Ovary (tissue), 3 donors: ENCODE measurements at regions not wholly inside any gene's neighbourhood (a gene's known extent, or its start where the extent isn't known, plus 50 kb on each side); places are given as distances from the start of the nearest gene placed in this dataset.

Experiments used
- CTCF ChIP-seq, 3 donors: fragments of 450-650 bp in 2 of 3; fragments of 200-600 bp in 1 of 3; IDR thresholded peaks; one replicate each; pipeline versions ENCODE4 v1.5.1 to v1.8.0; 2016 to 2022; ENCODE audit warnings: antibody characterized with exemption in 3 of 3, mild to moderate bottlenecking in 1 of 3
- EP300 ChIP-seq: sonication (generic); formaldehyde crosslinking; IDR thresholded peaks from one replicate; pipeline ENCODE4 v1.6.1; 2017; ENCODE audit warnings: antibody characterized with exemption
- POLR2A ChIP-seq: fragments of 450-650 bp; IDR thresholded peaks from one replicate; pipeline ENCODE4 v1.6.1; 2017; ENCODE audit warnings: antibody characterized with exemption, mild to moderate bottlenecking, moderate library complexity
- donor health status: DM: no; HTN: no; CAD: no.

GRCh38 chr14:38311655-38312054, 55.8 kb upstream of the CLEC14A start:
- TF ChIP-seq CTCF (IDR thresholded peaks at IDR 0.05) (no peak), EP300 (no peak), POLR2A (no peak)
